H1 (cell line): ENCODE measurements at regions not wholly inside any gene's neighbourhood (a gene's known extent, or its start where the extent isn't known, plus 50 kb on each side); places are given as distances from the start of the nearest gene placed in this dataset.

ENCODE experiments used
- CTCF ChIA-PET: fragments of 300-600 bp; sonication (Branson Sonifier 250); formaldehyde crosslinking; loops from one replicate; lab custom pipeline; 2021; ENCODE audit not compliant: partially characterized antibody; lab: Charles Lee
- POLR2A ChIA-PET: fragments of 300-600 bp; sonication (Branson Sonifier 250); formaldehyde crosslinking; loops from one replicate; lab custom pipeline; 2021; ENCODE audit warnings: inconsistent platforms; ENCODE audit not compliant: partially characterized antibody; lab: Charles Lee
- DNase-seq, 2 experiments: peaks; one replicate each; pipeline versions ENCODE4 v3.0.0 to v3.0.0-alpha.2; 2010 to 2022; ENCODE audit warnings: low spot score in 2 of 2, low read depth in 1 of 2, mixed read lengths in 1 of 2
- FAIRE-seq: peaks from 2 replicates; lab custom pipeline; 2011; peaks lifted over from hg19 to GRCh38; lab: Jason Lieb, UNC
- H2AFZ ChIP-seq: 2 replicates; pipeline ENCODE4 v1.8.1; 2012; ENCODE audit warnings: low read length, inconsistent platforms
- H2AK5ac ChIP-seq: 2 replicates; pipeline ENCODE4 v1.6.1; 2013; ENCODE audit warnings: low read depth, low read length
- H2BK120ac ChIP-seq: replicated peaks from 2 replicates; pipeline ENCODE3; 2013; ENCODE audit warnings: low read depth, low read length, inconsistent platforms
- H2BK12ac ChIP-seq: 2 replicates; pipeline ENCODE4 v1.6.1; 2013; ENCODE audit warnings: low read depth, low read length
- H2BK15ac ChIP-seq: 2 replicates; pipeline ENCODE4 v1.6.1; 2013; ENCODE audit warnings: low read length
- H2BK20ac ChIP-seq: 2 replicates; pipeline ENCODE4 v1.6.1; 2013; ENCODE audit warnings: low read length
- H2BK5ac ChIP-seq: 2 replicates; pipeline ENCODE4 v1.6.1; 2013; ENCODE audit warnings: low read depth, low read length
- H3K14ac ChIP-seq: 2 replicates; pipeline ENCODE4 v1.6.1; 2013; ENCODE audit warnings: inconsistent platforms; ENCODE audit not compliant: insufficient read length
- H3K18ac ChIP-seq: 2 replicates; pipeline ENCODE4 v1.6.1; 2013; ENCODE audit warnings: low read length; ENCODE audit errors: extremely low read depth
- H3K23ac ChIP-seq: 2 replicates; pipeline ENCODE4 v1.6.1; 2013; ENCODE audit warnings: inconsistent platforms; ENCODE audit not compliant: insufficient read length
- H3K23me2 ChIP-seq: 2 replicates; pipeline ENCODE4 v1.6.1; 2013; ENCODE audit warnings: low read depth, low read length
- H3K27ac ChIP-seq: 2 replicates; pipeline ENCODE4 v1.6.1; 2011; ENCODE audit warnings: low read depth, low read length, inconsistent platforms
- H3K27me3 ChIP-seq, 4 experiments: replicated peaks in 1 of 4; 1 replicate in 1 of 4; 2 replicates in 3 of 4; pipeline versions ENCODE4 v1.6.1 to v1.8.1; 2011 to 2013; ENCODE audit warnings: low read length in 3 of 4, mild to moderate bottlenecking in 3 of 4, inconsistent platforms in 2 of 4, mixed read lengths in 2 of 4, moderate library complexity in 1 of 4; ENCODE audit not compliant: control insufficient read depth in 3 of 4, insufficient read depth in 3 of 4; ENCODE audit errors: extremely low read depth in 1 of 4
- H3K36me3 ChIP-seq, 4 experiments: 2 replicates each; pipeline versions ENCODE4 v1.6.1 to v1.8.1; 2011 to 2013; ENCODE audit warnings: mild to moderate bottlenecking in 4 of 4, low read length in 3 of 4, moderate library complexity in 2 of 4, control low read depth in 1 of 4, inconsistent platforms in 1 of 4; ENCODE audit not compliant: insufficient read depth in 4 of 4, control insufficient read depth in 2 of 4
- H3K4ac ChIP-seq: replicated peaks from 2 replicates; pipeline ENCODE3; 2013; ENCODE audit warnings: low read length, low read depth, mixed read lengths, inconsistent platforms; ENCODE audit not compliant: insufficient read length
- H3K4me1 ChIP-seq, 4 experiments: replicated peaks in 1 of 4; 1 replicate in 1 of 4; 2 replicates in 3 of 4; pipeline versions ENCODE4 v1.6.1 to v1.8.1; 2011 to 2013; ENCODE audit warnings: low read length in 3 of 4, inconsistent platforms in 2 of 4, mixed read lengths in 1 of 4; ENCODE audit not compliant: insufficient read depth in 4 of 4, control insufficient read depth in 3 of 4
- H3K4me2 ChIP-seq, 2 experiments: 2 replicates each; pipeline versions ENCODE4 v1.6.1 to v1.8.1; 2011 to 2013; ENCODE audit warnings: low read depth in 2 of 2, low read length in 2 of 2, control low read depth in 1 of 2, inconsistent platforms in 1 of 2, mild to moderate bottlenecking in 1 of 2; ENCODE audit not compliant: insufficient read depth in 1 of 2
- H3K4me3 ChIP-seq, 4 experiments: fragments of 200-600, 300-600 bp in 1 of 4; sonication (generic), shearing (Covaris generic), sonication (Bioruptor Twin) in 1 of 4; 2 replicates each; pipeline versions ENCODE4 v1.5.1 to v1.8.1; 2011 to 2016; ENCODE audit warnings: low read length in 4 of 4, low read depth in 3 of 4, control low read depth in 2 of 4, inconsistent platforms in 2 of 4, mild to moderate bottlenecking in 2 of 4, mixed read lengths in 1 of 4, moderate library complexity in 1 of 4; ENCODE audit not compliant: insufficient read depth in 2 of 4; ENCODE audit errors: extremely low read depth in 1 of 4
- H3K56ac ChIP-seq: replicated peaks from 2 replicates; pipeline ENCODE3; 2013; ENCODE audit warnings: low read depth, mild to moderate bottlenecking, mixed read lengths, low read length, inconsistent platforms; ENCODE audit not compliant: insufficient read length
- H3K79me1 ChIP-seq: 2 replicates; pipeline ENCODE4 v1.6.1; 2013; ENCODE audit warnings: low read depth, low read length, control low read depth
- H3K79me2 ChIP-seq, 2 experiments: 2 replicates each; pipeline versions ENCODE4 v1.6.1 to v1.8.1; 2012 to 2013; ENCODE audit warnings: low read length in 2 of 2, mild to moderate bottlenecking in 2 of 2, inconsistent platforms in 1 of 2; ENCODE audit not compliant: insufficient read depth in 2 of 2, control insufficient read depth in 1 of 2
- H3K9ac ChIP-seq, 4 experiments: replicated peaks in 1 of 4; 1 replicate in 1 of 4; 2 replicates in 3 of 4; pipeline versions ENCODE4 v1.6.1 to v1.8.1; 2011 to 2013; ENCODE audit warnings: low read depth in 3 of 4, low read length in 3 of 4, control low read depth in 2 of 4, mild to moderate bottlenecking in 2 of 4, moderate library complexity in 2 of 4, inconsistent platforms in 1 of 4; ENCODE audit errors: extremely low read depth in 1 of 4
- H3K9me3 ChIP-seq, 2 experiments: 2 replicates each; pipeline versions ENCODE4 v1.6.1 to v1.8.1; 2012 to 2013; ENCODE audit warnings: mild to moderate bottlenecking in 2 of 2, moderate library complexity in 2 of 2, control low read depth in 1 of 2, inconsistent platforms in 1 of 2, low read depth in 1 of 2, low read length in 1 of 2, mixed read lengths in 1 of 2; ENCODE audit not compliant: insufficient read depth in 2 of 2
- H4K20me1 ChIP-seq, 2 experiments: replicated peaks in 1 of 2; 2 replicates each; pipeline versions ENCODE3 to v1.8.1; 2011 to 2013; ENCODE audit warnings: inconsistent platforms in 2 of 2, low read length in 2 of 2, mild to moderate bottlenecking in 1 of 2; ENCODE audit not compliant: insufficient read depth in 2 of 2, control insufficient read depth in 1 of 2
- H4K5ac ChIP-seq: 2 replicates; pipeline ENCODE4 v1.6.1; 2013; ENCODE audit warnings: low read length, low read depth, mixed read lengths, inconsistent platforms; ENCODE audit not compliant: insufficient read length
- H4K8ac ChIP-seq: 2 replicates; pipeline ENCODE4 v1.8.0; 2013; ENCODE audit warnings: mild to moderate bottlenecking, moderate library complexity, low read length, inconsistent platforms; ENCODE audit not compliant: insufficient read depth; ENCODE audit errors: extremely low read depth
- H4K91ac ChIP-seq: replicated peaks from 2 replicates; pipeline ENCODE3; 2013; ENCODE audit warnings: low read length, mixed read lengths, inconsistent platforms; ENCODE audit not compliant: insufficient read length
- BACH1 ChIP-seq: IDR thresholded peaks from 2 replicates; pipeline ENCODE4 v1.6.1; 2012; ENCODE audit warnings: low read length, improper control_type of control experiment
- CHD2 ChIP-seq: IDR thresholded peaks from 2 replicates; pipeline ENCODE4 v1.6.1; 2012; ENCODE audit warnings: low read length, improper control_type of control experiment
- EP300 ChIP-seq, 2 experiments: IDR thresholded peaks; 1 replicate in 1 of 2; 2 replicates in 1 of 2; pipeline ENCODE4 v1.6.1; 2011 to 2012; ENCODE audit warnings: low read depth in 2 of 2, low read length in 2 of 2, mild to moderate bottlenecking in 2 of 2, borderline replicate concordance in 1 of 2, inconsistent platforms in 1 of 2, moderate library complexity in 1 of 2
- FOSL1 ChIP-seq: IDR thresholded peaks from 2 replicates; pipeline ENCODE4 v1.6.1; 2011; ENCODE audit warnings: mild to moderate bottlenecking, low read depth, low read length, moderate library complexity; ENCODE audit not compliant: insufficient read depth
- GTF2F1 ChIP-seq: IDR thresholded peaks from 2 replicates; pipeline ENCODE4 v1.6.1; 2012; ENCODE audit warnings: low read depth, low read length, improper control_type of control experiment, borderline replicate concordance
- POLR2A ChIP-seq, 2 experiments: IDR thresholded peaks; 1 replicate in 1 of 2; 2 replicates in 1 of 2; pipeline ENCODE4 v1.6.1; 2011; ENCODE audit warnings: low read depth in 2 of 2, low read length in 2 of 2, mild to moderate bottlenecking in 2 of 2; ENCODE audit errors: control extremely low read depth in 1 of 2
- WGBS, 2 experiments: shearing (Covaris generic) in 1 of 2; methylation state at CpG; one replicate each; pipeline versions ENCODE4 v1.1.6 to v1.1.7; 2013 to 2015; ENCODE audit warnings: low lambda C conversion rate in 2 of 2, mixed read lengths in 2 of 2, inconsistent platforms in 1 of 2, low coverage in 1 of 2, missing lambda C conversion rate in 1 of 2; ENCODE audit not compliant: insufficient replicate concordance in 2 of 2, insufficient coverage in 1 of 2, insufficient read length in 1 of 2; ENCODE audit errors: extremely low coverage in 1 of 2, missing lambda C conversion rate in 1 of 2; 5-methylcytosine and 5-hydroxymethylcytosine counted together

- Histone ChIP-seq H3K27ac (no peak overlapping the region), H2BK12ac (no peak overlapping the region), H3K56ac (no peak overlapping the region), H4K8ac (no peak overlapping the region), H3K36me3 (no peaks in the 10 kb centered on the region), H3K79me1 (no peaks in the 10 kb centered on the region), H3K27me3 (no peaks in the 10 kb centered on the region), H3K4ac (no peak overlapping the region), H3K23me2 (no peaks in the 10 kb centered on the region; the same call in 1 of the 2 replicates), H2AK5ac (no peak overlapping the region), H4K91ac (no peak overlapping the region), H4K20me1 (no peaks in the 10 kb centered on the region), H3K23ac (no peak overlapping the region), H3K14ac (no peak overlapping the region), H2BK5ac (no peak overlapping the region), H2AFZ (no peak overlapping the region), H2BK20ac (no peak overlapping the region), H3K9me3 (no peaks in the 10 kb centered on the region), H3K4me3 (no peak overlapping the region), H2BK15ac (no peak overlapping the region), H4K5ac (no peak overlapping the region), H2BK120ac (no peak overlapping the region), H3K79me2 (no peaks in the 10 kb centered on the region), H3K4me1 (peaks cover 0 to 3% (median under 1%) of the 10 kb centered on the region in 4 experiments; a peak in 3 of 7 replicates), H3K18ac (no peak overlapping the region), H3K4me2 (no peak overlapping the region), H3K9ac (no peak overlapping the region)
- no peak for FAIRE-seq
- WGBS, 2 experiments, result 92% methylated on average over 1 of the region's 1 CpG; no CpG with 5 or more reads in 1 of the 2 experiments
- TF ChIP-seq EP300 (IDR thresholded peaks at IDR 0.05; ENCODE audit: borderline replicate concordance in 1 of 2, low read depth in 2 of 2, low read length in 2 of 2) (no peak), FOSL1 (no peak), POLR2A (IDR thresholded peaks at IDR 0.05; ENCODE audit: control extremely low read depth in 1 of 2, low read depth in 2 of 2, low read length in 2 of 2) (no peak), CHD2 (no peak), GTF2F1 (no peak), BACH1 (no peak)
- POLR2A ChIA-PET, result no interaction called here
- CTCF ChIA-PET, result interaction anchor here (0.7 to 2.2 kb wide), 5 partner anchors 9 to 61 kb away, joined by 3 to 6 read pairs (median 4); no protein-coding TSS in a partner anchor
- DNase-seq, result no peak
Observed at GRCh38 chr2:207252416-207252815, 86.7 kb upstream of the KLF7 start.
